HG02943 (cell line): ENCODE measurements at regions not wholly inside any gene's neighbourhood (a gene's known extent, or its start where the extent isn't known, plus 50 kb on each side); places are given as distances from the start of the nearest gene placed in this dataset.

Experiments used
- ATAC-seq: cut with Tn5 transposase; IDR thresholded peaks from one replicate; pipeline ENCODE4 v1.9.1; 2021; ENCODE audit warnings: mild to moderate bottlenecking, low read depth, moderate library complexity; ENCODE audit not compliant: unreplicated experiment

DNA sequence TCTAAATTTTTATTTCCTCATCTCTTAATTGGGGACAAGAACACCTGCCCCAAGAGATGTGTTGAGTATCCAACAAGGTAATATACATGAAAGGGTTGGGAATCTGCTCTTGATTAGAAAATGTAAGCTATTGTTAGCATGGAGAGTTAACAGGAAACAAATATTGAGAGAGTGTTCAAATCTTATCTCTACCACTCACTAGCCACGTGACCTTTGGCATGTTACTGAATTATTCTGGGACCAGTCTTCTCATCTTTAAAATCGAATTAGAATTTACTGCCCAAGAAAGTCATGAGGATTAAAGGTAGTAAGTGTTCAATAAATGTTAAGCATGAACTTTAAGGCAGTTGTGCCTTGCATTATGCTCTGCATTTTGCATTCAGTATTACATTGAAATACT, 184.7 kb downstream of the MID1IP1 start:
- ATAC-seq: no peak

DNA sequence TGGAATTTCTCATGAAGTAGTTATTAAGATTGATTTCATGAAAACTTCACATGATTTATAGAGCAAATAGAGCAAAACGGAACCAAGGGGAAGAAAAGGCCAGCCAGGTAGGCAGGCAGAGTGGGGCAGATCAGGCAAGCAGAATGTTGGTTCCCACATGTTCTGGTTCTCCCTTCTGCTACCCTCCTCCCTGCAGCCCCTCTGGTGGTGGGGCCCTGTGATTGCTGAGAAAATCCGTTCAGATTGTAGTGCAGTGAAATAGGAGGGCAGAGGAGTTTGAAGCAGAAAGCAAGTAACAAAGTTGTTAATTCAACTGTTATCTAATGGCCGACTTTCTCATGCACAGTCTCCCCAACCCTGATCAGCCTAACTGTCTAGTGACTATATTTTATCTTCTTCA, 185.3 kb downstream of the MID1IP1 start:
- ATAC-seq: no peak

DNA sequence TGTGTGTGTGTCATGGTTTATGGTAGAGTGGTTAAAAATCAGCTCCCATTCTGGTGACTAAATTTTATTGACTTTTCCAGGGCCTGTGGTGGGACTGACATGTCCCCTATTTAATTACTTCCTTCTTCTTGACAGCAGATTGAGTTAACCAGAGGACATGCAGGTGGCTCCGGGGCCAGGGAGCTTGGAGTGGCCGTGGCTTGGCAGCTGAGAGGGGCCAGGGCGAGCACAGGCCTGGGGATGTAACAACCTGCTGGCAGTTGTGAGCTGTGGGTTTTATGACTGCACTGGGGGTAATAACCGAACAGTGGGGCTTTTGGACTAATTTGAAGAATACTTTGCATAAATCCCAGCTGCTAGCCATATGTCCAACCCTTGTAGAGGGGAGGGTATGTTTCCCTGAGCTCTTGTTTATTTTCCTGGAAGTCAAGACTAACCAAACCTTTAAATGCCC, 186.0 kb downstream of the MID1IP1 start:
- no peak for ATAC-seq

DNA sequence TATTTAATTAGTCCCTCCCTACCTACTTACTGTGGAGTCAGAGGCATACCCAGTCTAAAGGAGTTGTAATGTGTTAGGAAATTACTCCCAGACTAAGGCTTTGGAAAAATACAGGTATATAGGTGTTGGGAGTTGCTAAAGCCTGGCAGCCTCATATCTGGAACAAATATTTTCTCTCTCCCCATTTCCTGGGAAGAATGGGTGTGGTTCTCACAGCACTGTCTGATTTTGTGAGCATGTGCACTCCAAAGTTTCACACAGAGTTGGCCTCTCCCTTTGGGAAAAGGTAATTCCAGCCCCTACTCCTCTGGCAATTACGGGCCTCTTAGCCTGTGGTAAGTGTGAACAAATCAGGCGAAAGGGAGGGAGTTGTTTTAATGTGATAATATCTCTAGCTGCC, 187.0 kb downstream of the MID1IP1 start:
- no peak for ATAC-seq

DNA sequence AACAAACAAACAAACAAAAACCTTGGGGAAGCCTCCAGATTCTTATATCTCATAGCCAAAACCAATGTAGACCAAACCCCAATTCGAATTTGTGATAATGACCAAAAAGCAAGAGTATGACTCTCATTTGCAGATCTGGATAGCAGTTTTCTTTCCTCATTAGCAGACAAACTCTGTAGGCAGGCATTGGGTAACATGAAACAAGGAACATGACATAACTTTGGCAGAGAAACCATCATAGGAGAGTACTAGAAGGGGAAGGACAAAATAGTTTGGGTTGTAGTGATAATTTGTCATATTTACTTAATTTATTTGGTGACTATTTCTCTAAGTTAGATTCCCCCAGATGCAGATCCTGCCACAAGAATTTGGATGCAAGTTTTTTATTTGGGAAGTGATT, 187.8 kb downstream of the MID1IP1 start:
- no peak for ATAC-seq

DNA sequence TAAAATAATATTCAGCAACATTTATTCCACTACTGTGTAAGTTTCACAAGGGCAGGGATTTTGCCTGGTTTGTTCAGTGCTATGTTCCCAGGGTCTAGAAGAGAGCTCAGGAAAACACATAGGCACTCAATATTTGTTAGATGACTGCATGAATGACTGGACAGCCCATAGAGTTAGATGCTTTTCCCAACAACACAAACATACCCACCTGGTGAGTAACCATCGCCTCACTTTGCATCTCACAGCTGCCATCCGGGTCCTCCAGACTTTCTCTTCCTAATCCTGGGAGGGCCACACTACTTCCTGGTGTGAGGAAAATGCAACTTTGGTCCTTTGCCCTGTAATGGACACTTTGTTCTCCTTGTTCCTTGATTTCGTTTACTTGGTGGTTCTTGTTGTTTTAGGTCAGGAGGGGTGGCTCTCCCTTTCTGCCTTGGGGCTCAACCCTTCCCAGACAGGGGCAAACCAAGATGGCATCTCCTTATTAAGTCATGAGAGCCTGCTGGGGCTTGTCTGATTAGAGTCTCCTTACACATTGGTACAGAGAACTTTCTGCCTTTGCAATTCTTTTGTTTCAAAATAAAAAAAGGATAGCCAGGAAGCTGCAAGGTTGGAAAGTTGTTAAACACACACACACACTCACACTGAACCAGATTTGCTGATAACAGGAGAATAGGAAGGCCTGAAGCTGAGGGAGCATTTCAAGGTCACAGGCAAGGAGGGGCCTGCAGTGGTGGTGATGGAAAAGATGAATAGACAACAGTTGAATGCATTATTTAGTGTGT, 190.6 kb downstream of the MID1IP1 start:
- ATAC-seq: no peak

DNA sequence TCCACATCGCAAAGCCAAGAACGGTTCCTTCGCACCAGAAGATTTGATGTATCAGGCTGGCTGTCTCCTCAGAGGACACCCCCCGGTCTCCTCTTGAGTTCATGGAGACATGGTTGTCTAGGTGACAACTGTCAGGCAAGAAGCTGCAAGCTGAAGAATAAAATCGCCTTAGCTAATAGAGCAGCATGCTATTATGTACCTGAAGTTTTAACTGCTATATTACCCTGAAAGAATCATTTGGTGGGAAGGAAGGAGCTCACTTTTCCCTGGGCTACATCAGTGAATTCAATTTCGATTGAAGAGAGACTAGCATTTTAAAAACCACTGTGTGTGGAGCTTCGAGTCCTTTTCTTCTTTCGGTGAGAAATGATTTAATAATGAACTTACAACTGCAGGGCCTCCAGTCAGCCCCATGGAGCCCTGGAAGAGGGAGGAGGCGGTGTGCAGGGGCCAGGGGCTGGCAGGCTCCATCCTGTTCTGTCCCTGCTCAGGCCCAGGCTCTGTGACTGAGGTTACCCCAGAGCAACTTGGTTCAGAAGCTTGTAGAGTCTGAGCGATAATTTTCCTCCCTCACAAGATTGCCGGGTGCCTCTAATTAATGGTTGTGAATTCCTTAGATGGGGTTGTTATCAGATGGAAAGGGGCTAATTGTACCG, 191.3 kb downstream of the MID1IP1 start:
- ATAC-seq: no peak

DNA sequence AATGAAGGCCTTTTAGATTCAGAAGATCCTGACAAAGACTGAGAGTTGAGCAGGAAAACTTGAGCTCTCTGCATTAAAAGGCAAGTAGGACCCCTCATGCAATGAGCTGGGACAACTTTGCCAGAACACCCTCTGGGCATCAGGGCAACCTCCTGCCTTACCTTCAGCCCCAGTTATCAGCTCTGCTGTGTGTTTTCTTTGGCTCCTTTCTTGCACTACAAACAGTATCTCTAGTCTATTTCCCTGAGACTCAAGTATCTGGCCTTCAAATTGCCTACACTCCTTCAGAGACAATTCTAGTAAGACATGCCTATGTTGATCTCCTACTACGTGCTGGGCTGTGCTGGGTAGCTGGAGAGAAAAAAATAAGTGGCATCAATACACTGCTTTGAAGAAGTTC, 192.2 kb downstream of the MID1IP1 start:
- ATAC-seq: no peak

DNA sequence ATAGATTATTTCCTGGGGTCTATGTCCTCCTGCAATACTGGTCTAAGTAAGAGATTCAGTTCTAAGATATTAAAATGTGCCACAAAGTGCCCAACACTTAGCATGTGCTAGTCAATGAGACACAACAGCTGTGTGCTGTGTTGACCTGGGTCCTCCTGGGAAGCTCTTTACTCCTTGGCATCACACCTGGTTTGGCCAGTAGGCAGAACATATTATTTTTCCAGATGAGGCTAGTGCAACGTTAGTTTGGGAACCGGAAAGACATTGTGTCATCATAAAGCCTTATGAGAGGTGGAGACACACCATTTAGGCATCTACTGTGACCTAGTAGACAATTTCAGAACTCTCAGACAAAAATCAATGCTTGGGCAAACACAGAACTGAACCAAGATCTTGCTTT, 197.8 kb downstream of the MID1IP1 start:
- ATAC-seq: no peak

DNA sequence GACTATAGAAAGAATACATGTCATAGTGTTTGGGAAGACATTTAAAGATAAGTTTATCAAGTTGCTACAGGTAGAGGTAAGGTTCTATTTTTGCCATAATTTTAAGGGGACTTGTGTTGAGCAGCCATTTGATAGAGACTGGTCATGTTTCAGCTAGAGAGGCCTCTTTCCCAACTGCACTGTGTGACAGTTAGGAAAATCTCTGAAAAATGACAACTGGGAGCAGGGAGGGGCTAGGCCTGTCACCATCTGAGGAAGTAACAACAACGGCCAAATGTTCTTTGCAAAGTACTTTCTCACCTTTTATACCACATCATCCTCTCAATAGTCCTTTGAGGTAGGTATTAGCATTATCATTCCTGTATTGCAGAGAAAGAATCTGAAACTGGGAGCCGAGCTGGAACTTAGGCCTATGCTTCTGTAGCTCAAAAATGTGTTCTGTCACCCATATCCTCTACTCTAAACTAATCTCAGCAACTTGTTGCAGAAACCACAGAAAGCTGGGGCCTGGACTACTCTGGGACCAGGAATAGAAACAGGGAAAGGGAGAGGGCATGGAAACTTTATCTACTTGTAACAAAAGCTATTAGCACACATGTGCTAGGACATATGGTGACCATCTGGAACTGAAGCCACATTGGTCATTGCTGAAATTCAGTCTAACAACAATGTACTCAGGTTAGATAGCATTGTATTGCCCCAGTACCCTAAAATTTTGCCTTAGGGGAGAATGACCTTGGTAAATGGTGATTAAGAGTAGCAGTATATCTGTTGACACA, 198.9 kb downstream of the MID1IP1 start:
- no peak for ATAC-seq

DNA sequence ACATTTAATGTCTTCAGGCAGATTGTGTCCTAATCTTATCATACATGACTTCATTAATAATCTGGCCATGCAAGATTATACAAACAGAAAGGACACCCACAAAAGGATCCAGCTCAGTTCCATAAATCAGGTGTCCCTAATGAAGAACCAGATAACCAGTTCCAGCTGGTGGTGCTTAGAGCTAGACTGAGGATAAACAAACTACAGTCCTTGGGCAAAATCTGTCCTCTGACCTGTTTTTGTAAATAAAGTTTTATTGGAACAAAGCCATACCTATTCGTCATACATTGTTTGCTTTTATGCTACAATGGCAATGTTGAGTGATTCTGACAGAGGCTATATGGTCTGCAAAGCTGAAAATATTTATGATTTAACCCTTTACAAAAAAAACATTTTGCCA, 199.5 kb downstream of the MID1IP1 start:
- ATAC-seq: no peak

DNA sequence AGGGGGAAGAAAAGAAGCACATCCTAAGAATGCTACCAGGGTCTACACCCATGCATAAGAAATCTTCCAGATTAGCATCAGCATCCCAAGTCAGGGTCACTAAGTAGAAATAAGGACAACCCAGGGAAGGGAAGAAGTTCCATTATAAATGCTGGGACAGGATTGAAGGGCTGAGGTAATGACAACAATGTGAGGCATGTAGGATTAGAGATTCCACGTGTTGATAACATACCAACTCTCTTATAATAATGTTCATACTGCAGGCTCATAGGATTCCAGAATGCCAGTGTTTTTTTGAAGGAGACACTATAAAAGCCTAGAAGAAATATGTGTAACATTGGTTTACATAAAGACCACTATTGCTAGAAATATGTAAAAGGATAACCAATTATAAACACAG, 201.2 kb downstream of the MID1IP1 start:
- no peak for ATAC-seq

DNA sequence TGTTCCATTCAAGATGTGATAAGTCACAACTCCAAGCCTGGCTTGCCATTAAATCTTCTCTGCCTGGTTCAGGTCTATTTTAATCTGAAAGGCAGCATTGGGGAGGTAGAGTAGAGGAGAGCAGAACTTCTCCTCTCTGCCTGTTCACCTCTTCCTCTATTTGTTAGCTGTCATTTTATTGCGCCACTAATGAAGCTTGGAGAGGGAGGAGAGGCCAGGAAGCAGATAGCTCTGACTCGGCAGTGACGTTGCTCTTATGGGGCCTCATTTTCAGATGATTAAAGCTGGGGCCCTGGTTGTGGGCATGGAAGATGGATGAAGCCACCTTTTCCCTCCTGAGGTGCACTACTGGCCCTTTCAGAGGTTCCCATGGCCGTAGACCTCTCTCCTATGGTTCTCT, 207.3 kb downstream of the MID1IP1 start:
- ATAC-seq: no peak

DNA sequence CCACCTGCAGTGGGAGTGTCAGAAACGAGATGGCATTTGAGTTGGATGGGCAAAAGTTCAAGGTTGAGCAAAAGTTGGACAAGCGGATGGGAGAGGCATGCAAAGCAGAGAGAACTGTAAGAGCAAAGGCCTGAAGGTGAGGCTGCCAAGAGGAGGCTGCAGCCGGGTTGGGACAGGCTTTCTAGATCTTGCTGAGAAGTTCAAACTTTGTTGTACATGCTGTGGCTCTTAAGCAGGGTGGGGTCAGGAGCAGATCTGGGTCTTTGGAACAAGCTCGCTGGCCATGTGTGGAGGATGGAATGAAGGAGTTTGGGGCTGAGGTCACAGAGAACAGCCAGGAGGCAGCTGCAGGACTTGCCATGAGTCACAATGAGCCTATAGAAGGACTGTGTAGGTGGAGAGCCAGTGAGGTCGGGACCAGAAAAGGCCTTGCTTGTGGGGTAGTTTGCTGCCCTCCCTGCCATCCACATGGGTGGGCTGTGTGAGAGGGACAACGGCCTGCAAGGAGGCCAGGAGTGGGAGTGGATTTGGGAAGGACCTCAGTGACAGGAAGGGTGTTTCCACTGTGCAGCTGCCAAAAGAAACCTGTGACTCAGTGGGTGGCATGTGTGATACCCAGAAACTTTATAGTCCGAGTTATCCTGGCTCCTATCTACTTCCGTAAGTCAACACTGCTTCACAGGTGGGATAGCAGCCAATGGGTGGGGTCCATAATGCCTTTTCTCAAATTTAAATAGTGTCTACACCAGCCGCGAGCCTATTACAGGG, 210.4 kb downstream of the MID1IP1 start:
- no peak for ATAC-seq

DNA sequence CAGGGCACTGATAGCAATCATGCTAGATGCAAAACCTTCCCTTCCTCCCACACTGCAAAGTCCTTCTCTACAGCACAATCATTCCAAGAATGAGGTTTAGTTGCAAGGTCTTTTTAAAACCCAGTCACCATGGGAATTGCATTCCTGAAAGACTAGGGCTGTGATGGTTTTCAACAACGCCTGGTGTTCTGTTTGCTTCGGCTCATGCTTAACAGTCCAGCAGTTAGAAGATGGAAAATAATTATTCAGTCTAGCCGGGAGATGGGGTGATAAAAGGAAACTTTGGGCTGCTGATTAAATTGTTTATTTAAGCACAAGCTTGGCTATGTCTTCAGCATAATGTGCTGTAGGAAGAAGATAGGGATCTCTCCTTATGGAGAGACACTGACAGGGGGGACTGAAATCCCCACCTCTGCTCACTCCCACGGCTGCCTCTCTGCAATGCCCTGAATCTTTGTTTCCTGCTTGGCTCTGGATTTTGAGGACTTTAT, 211.4 kb downstream of the MID1IP1 start:
- no peak for ATAC-seq

DNA sequence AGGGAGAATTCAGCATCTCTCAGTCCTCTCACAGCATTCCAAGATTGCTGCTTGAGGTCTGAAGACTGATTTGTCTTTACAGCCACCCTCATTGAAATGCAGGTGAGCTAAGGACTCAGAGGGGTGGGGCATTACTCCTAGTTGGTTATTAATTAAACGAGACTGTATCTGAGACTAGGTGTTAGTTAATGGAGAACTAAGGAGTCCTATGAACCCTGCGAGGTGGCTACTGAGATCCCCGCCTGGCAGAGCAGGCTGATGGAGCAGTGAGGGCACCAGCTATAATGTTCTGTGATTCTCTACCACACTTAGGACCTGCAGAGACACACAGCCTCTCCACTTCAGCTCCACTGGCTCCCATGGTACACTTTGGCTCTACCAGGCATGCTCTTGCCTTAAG, 215.3 kb downstream of the MID1IP1 start:
- ATAC-seq: no peak

DNA sequence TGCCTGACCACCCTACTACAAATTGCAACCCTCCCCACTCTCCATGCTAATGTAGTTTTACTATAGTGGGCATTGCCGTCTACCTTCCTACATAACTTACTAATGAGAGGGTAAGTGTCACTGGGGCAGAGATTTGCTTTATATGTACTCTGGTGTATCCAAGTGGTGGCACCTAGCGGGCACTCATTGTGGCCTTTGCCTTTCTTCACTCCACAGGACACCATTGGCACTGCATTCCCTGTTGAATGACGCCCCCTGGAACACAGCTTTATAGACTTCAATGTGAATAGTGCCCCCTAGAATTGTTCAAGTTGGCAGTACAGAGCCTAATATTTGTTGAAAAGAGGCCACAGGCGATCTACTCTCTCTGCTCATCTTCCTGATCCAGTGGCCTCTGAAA, 215.8 kb downstream of the MID1IP1 start:
- no peak for ATAC-seq

DNA sequence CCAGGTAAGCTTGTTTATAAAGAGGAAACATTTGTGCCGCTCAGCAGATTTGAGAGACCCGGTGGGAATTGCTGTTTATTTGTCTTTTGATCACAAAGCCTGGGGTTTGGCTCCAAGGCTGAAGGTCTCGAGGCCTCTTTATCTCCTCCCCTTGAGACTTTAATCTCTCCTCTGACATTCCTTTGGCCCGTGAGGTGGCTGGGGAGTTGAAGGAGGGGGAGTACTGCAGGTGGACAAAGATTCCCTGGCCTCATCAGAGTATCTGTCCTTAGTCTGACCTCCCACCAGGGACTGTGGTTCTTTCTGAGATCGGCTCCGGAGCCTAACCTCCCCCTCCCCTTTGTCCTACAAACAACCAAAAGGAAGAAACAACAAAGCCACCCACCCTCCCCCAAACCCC, 216.5 kb downstream of the MID1IP1 start:
- ATAC-seq: no peak

DNA sequence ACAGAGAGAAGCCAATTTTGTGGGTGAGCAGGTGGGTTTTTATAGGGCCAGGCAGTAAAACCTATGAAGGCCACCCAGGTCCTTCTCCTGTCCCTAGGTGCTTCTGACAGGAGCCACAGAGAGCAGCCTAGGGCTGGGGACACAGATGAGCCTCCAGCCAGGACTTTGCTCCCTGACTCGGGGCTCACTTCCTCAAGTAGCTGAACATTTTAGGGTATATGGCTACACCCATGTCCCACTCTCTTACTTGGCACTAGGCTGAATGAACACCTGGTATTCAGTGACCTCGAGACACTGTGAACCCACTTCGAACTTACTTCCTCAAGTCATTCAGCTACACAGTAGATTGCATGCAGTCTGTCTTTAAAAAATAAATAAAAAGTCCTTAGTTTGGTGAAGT, 217.3 kb downstream of the MID1IP1 start:
- ATAC-seq: no peak

DNA sequence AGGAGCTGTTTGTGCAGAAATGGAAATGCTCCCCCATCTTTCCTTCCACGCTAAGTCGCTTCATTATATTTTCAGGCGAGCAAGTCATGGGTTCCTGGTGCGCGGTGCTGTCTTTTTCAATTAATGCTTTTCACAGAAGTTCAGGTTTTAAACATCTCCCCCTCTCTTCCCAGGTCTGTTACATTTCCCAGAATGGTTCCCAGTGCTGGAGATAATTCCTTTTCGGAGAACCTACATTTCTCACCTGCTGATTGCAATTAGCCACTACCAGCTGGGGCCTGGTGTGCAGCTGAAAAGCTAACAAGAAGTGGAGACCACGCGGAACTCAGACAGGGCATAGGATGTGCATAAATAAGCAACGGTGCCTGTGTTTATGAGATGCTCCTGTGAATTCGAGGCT, 217.8 kb downstream of the MID1IP1 start:
- no peak for ATAC-seq
